HG02642 (cell line): ENCODE measurements at regions not wholly inside any gene's neighbourhood (a gene's known extent, or its start where the extent isn't known, plus 50 kb on each side); places are given as distances from the start of the nearest gene placed in this dataset.

Source experiments
- ATAC-seq: cut with Tn5 transposase; IDR thresholded peaks from one replicate; pipeline ENCODE4 v1.9.1; 2021; ENCODE audit warnings: mild to moderate bottlenecking; ENCODE audit not compliant: unreplicated experiment, poor library complexity

DNA sequence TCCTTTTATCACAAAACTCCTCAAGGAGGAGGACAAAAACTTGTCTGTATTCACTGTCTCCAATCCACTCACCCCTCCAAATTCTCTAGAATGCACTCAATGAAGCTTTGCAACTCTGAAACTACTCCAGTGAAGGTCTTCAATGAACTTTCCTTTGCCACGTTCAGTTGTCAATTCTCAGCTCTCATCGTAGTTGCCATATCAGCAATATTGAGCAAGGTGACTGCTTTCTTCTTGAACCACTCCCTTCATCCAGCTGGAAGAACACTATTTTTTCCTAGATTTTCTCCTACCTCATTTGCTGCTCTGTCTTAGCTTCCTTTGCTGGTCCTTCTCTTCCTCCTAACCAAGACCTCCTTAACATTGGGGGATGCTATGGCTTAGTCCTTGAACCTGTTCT, 191.8 kb downstream of the KDR start:
- ATAC-seq = no peak

DNA sequence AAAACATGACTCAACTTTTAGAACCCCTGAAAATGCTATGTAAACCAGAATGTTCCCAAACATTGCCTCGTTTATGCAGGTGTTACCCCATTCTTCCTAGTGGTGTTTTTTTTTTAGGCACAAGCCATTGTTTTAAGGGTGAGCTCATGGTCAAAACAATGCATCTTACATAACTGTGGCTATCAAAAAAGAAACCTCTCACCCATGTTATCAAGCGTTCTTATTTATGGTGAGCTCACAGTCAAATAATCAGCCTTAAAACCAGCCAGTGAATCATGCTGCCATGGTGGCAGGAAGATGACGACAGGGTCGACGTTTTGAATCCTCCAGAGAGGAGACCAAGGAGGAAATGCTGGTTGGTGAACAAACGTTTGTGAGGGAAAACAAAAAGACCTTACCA, 195.2 kb downstream of the KDR start:
- ATAC-seq = no peak

DNA sequence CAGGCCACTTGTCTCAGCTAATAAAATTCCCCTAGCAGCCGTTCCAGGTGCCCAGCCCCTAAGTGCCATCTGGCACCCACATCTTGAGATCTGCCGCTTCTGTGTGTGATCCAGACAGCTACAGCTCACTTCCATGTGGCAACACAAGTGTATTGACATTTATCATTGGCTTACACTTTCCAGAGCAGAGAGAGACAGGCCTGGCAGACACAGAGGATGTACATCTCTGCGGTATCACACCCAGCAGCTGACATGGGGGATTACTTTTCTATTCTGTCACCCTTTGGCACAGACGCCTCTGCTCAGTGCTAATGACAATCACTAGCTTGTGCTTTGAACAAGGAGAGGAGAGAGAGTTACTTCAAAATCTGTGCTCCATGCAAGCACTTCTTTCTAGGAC, 195.9 kb downstream of the KDR start:
- ATAC-seq = no peak

DNA sequence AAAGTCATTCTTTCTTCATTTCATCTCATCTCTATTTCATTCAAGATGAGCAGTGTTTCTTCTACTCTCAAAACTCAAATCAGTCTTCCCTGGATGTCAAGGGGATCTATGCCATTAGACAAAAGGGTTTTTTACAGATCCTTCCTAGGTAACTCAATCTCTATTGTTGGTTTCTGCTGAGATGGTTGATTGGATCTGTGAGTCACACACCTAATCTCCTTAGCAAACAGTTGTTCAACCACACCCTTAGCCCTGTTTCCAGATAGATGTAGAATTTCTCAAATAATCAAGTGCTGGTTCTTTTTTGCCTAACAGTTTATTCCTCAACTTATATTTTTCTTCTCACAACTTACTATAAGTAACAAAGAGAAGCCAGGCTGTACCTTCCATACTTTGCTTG, 200.5 kb downstream of the KDR start:
- no peak for ATAC-seq

DNA sequence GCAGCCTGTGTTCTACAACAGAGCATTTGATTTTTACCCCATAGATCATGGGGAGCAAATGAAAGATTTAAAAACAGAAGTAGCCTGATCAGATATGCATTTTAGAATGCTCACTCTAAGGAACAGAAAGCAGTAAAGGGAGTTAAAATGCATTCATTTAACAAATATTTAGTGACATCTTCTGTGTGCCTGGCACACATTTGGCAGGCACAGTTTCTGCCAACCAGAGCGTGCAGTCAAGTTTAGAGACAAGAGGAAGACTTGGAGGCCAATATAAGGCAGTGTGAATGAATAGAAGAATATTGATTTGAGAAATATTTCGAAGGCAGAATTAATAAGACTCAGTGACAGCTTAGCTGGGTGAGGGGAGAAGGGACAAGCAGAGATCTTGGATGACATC, 210.1 kb downstream of the KDR start:
- ATAC-seq = no peak

DNA sequence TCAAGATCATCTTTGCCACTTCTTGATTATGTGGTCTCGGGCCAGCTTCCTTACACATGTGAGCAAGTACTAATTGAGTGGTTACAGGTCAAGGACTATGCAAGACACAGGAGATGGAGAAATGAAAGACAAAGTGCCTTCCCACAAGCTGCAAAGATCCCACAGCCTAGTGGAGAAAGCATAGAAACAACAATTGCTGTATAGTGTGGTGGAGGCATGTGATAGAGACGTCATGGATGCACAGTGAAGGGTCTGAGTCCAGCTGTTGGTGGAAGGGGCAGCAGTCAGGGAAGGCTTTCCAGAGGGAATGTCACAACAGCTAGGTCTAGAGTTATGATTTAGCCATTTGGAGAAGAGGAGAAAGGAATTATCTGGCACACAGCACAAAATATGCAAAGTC, 210.6 kb downstream of the KDR start:
- no peak for ATAC-seq

DNA sequence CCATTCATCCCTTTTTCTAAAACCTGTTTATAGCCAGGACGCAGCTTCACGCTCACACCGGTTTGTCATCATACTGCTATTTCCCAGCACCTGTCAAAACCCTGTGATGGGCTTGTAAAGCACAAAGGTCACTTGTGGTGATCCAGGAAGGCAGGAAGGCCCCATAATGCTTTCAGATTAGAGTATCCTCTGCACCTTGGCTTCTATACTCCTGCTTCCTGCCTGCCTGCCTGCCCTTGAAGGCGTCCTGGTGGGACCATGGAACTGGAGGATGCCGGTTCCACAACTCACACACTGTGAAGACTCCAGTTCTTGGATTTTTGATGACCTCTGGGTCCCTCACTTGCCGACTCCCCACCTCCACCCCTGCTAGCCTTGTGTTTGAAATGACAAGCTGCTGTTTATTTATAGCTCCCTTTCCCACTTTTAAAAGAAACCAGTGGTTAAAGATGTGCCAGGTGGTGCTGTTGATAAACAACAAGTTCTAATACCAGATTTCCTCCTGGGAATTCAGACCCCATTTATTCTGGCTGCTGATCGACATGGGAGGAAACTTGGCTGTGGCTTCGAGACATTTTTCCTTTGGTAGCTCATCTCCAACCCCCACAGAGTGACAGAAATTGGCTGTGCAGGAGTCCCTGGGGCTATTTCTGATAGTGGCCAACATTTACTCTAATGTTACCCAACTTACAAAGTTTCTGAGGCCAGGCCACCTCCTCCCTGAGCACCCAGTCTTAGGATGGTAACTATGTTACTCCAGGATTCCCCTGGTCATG, 211.5 kb downstream of the KDR start:
- no peak for ATAC-seq

DNA sequence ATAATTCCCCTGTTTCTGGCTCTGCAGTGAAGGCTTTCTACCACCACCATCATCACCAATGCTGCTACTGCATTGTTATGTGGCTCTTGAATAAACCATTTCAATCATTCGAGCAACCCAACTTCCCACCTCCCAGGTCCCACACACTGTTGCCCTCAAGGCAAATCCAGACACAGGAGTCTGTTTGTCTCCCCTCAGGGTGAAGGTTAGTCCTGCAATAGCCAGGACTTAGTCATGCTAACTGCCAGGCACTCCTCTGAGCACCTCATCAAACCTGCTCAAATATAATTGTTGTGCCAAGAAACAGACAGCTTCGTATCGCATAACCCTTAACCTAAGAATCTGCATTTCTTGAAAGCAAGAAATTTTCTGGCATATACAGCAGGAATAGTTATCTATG, 213.2 kb downstream of the KDR start:
- ATAC-seq = no peak

DNA sequence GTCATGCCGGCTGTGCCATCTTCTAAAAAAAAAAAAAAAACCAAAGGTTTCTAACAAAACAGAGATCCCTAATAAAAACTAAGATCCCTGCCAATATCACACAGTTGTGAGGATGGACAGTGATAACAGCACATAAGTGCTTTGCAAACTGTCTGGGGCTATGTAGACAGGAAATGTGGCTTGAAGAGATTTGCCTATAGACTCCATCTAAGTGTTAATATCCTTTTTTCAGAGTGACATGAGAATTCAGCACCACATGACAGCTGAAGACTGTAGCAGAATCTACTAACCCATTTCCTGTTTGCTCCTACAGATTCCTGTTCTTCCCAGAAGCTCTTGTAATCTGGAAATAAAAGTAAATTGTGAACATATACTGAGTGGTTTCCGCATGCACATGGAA, 215.4 kb downstream of the KDR start:
- ATAC-seq = no peak

DNA sequence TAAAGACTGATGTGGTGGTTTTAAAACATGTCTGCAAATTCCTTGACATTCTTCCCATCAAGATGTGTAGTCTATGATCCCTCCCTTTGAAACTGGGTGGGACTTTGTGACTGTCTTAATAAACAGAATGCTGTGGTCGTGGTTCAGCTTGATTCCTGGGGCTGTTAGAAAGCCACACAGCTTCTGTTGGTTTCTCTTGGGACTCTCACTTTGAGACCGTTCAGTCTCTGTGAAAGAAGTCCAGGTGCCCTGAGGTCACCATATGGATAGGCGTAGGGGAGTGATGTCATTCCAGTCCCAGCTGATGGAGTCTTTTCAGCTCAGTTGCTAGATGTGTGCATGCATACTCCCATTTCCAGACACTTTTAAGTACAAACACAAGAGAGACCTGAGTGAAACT, 216.6 kb downstream of the KDR start:
- ATAC-seq = no peak

DNA sequence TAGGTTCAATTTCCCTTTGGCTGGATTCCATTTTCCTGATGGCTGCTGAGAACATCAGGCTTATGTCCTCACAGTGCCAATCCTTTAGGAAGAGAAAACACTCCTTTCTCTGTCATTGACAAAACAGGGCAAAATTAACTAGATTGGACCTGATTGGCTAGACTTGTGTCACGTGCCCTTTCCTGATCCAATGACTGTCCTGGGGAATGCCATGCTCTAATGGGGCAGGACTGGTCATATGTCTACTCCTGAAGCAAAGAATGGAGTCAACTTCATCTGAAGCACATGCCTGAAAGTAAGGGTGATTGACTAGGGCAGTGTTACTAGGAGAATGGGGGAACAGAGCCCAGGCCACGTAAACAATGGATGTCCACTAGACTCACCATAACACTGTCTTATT, 220.4 kb downstream of the KDR start:
- ATAC-seq = no peak

DNA sequence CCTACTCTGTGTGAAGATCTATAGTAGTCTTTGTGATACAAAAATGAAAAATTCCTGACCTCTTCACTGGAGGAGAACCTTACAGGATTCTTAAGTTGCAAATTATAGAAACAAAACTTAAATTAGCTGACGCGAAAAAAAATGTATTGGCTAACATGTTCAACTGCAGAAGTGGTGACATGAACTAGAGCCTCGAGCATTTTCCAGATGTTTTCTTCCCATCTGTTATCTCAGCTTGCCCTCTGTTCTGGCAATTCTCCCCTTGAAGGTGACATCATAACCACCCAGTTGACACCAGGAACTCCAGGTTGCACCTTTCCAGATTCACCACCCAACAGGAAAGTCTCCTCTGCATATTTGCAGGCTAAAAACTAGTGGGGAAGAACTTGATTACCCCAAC, 222.4 kb downstream of the KDR start:
- no peak for ATAC-seq

DNA sequence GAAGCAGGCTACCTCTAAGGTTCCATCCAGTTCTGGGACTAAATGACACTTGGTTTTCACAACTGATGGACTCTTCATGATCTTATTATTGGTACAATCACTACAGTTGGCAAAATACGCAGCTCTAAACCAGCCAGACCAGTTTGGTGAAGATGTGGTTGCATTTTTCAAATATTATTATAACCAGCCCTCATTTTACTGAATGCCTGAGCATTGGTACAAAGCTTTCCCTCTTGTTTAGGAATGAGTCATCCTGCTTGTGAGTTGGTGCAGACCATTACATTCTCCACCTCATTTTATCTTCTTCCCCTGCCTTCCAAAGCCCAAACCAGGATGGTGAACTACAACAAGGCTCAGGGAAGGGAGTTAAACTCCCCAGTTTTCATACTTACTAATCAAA, 223.1 kb downstream of the KDR start:
- no peak for ATAC-seq

DNA sequence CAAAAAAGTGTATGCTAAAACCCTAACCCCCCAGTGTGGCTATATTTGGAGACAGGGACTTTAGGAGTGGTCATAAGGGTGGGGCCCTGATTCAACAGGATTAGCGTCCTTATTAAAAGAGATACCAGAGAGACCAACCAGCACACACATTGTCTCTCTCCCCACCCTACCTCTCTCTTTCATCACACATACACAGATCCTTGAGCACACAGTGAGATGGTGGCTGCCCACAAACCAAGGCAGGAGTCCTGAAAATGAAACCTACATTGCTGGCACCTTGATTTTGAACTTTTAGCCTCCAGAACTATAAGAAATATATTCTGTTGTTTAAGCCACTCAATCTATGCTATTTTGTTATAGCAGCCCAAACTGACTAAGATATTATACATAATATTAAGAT, 224.2 kb downstream of the KDR start:
- no peak for ATAC-seq

DNA sequence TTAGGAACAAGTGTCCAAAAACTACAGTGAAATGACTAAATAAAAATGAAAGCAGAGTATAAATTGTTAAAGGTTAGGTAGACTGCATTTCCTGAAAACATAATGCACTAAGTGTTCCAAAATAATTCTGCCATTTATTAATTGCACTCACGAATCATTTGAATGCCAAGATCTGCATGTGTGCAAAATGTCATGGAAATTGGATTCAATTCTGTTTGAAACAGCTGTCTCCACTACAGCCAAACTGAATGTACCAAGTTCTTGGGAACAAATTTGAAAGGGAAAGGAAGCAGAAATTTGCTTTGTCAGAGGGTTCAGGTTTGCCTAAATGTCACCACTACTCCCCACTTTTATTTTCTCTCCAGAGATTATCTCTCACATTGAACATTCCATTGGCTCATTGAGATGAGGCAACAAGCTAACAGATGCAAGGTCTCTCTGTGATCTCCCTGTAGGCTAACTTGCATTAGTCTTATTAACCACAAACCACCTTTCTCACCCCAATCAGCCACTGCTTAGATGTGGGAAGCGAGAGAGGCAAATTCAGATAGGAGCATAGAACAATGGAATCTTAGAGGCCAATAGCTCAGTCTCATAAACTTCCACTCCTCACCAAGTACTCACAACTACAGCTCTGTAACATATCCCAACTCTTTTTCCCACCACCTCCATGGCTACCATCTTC, 226.6 kb downstream of the KDR start:
- no peak for ATAC-seq

DNA sequence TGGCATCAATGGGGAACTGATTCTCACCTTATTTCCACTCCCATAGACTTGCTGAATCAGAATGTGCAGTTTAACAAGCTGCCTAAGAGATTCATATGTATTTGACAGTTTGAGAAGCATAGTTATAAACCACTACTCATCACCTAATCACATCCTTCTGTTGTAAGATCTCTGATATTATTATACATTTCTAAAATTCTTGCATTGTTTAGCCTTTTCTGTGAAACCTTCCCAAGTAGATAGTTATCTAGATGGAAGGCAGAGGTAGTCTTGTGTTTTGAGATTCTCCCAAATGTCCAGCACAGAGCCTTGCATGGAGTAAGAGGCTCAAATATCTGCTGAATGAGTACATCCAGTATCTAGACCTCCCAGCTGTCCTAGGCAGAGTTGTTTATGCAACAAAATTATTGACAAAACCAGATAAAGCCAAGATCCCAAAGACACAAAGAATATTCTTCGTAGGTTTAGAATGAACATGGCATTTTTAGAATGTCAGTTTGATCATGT, 227.3 kb downstream of the KDR start:
- ATAC-seq = no peak

DNA sequence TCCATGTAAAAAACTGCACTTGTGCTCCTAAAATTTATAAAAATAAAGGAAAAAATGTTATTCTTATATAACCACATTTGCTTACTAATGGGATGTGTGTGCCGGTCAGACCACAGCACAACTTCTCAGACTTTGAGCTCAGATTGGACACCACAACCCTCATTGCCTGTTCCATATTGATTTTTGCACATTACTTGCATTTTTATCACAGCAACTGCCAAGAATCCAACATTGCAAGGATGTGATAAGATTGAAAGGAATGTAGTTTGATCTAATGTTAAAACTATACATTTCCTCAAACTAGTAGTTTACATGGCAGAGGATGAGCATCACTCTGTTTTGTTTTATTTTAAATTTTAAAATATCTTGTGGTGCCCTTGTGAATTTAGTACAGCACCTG, 227.8 kb downstream of the KDR start:
- ATAC-seq = no peak

DNA sequence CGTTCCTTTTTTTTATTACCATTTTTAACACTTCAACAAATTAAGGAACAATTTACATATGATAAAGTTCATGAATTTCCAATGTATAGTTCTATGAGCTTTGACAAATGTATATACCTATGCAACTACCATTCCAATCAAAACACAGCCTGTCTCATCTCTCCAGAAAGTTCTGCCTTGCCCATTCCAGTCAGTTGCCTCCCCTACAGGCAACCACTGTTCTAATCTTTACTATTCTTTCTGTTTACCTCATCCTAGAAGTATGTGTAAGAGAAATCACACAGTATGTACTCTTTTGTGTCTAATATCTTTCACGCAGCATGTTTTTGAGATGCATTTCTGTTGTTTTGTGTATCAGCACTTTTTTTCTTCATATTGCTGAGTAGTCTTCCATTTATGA, 224.9 kb downstream of the KIT start:
- ATAC-seq = no peak

DNA sequence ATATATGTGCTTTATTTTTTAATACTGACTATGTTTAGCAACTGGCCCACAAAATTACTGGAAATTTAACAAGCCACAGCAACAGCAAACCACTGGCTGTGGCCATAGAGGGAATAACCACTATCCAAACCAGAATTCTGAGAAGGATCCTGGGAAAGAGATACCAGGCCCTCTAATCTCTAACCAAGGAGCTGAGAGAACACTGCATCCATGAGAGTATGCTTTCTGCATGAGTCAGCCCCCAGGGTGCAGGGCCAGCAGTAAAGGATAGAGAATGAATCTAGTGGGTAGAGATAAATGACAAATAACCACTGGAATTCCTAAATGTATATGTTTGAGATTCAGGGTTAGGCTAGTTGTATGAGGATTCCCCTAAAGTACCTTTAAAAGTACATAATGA, 221.8 kb downstream of the KIT start:
- no peak for ATAC-seq

DNA sequence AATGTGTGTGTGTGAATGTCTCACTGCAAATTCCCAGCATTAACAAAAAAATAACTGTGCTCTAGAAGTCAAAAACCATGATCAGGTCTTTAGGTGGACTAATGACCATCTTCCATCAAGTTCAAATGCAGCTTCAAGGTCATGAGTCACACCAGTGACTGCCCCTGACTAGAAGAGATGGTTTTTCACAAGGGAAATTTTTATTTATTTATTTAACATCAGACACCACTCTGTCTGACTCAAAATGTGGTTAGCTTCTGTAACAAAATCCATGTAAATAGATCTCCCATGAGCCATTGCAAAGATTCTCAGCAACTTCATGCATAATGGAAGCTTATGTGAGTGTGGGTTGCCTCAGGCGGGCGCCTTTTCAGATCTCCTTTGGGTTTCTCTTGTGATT, 219.2 kb downstream of the KIT start:
- ATAC-seq = no peak

DNA sequence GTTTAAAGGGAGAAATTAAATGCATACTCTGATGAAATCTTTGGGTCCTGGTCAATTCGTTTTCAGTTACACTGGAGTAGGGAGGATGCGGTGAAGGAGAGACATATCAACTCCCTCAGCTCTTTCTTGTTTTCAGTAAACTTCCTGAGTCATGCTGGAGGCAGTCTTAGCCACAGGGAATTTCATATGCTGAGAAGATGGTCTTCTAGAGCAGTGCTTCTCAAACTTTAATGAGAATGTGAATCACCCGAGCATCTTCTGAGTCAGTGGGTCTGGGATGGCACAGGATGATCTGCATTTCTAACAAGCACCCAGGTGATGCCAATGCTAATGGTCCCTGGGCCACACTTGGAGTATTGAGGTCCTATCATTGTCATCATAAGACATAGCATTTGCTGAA, 214.5 kb downstream of the KIT start:
- no peak for ATAC-seq
